NT2/D1 (cell line): ENCODE measurements at regions not wholly inside any gene's neighbourhood (a gene's known extent, or its start where the extent isn't known, plus 50 kb on each side); places are given as distances from the start of the nearest gene placed in this dataset.

Source experiments
- SUZ12 ChIP-seq: IDR thresholded peaks from 2 replicates; pipeline ENCODE4 v1.6.1; 2011; ENCODE audit not compliant: insufficient read length, insufficient read depth; ENCODE audit errors: extremely low read depth
- YY1 ChIP-seq: IDR thresholded peaks from 2 replicates; pipeline ENCODE4 v1.6.1; 2011; ENCODE audit not compliant: insufficient read length, insufficient read depth
- ZNF274 ChIP-seq: IDR thresholded peaks from 2 replicates; pipeline ENCODE4 v1.6.1; 2011; ENCODE audit warnings: mild to moderate bottlenecking, low read depth, low read length

DNA sequence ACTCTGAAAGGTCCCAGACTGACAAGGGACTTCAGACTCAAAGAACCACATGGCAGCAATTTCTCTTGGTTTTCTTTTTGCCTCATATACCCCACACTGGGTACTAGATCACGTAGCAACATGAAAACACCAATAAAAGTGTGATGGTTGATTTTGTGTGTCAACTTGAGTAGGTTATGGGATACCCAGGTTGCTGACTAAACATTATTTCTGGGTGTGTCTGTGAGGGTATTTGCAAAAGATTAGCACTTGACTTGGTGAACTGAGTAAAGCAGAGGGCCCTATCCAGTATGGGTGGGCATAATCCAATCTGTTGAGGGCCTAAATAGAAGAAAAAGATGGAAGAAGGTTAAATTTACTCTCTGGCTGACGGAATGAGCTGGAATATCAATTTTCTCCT, 53.8 kb upstream of the ZNF618 start:
- TF ChIP-seq ZNF274 (no peak), YY1 (no peak), SUZ12 (no peak)
